Liver (tissue), 8 donors: ENCODE measurements at regions not wholly inside any gene's neighbourhood (a gene's known extent, or its start where the extent isn't known, plus 50 kb on each side); places are given as distances from the start of the nearest gene placed in this dataset.

Experiments
- DNase-seq: peaks from one replicate; pipeline ENCODE4 v3.0.0-alpha.2; 2017; ENCODE audit warnings: low spot score
- H3K27ac ChIP-seq, 2 donors: one replicate each; pipeline ENCODE4 v1.7.0; 2013; ENCODE audit warnings: inconsistent platforms in 2 of 2, low read length in 2 of 2, control low read depth in 1 of 2, low read depth in 1 of 2, mild to moderate bottlenecking in 1 of 2
- H3K27me3 ChIP-seq, 4 donors: one replicate each; pipeline versions ENCODE4 v1.6.1 to v1.7.0; 2013; ENCODE audit warnings: low read length in 3 of 4, inconsistent platforms in 1 of 4, mild to moderate bottlenecking in 1 of 4, moderate library complexity in 1 of 4; ENCODE audit not compliant: control insufficient read depth in 4 of 4, insufficient read depth in 4 of 4
- H3K36me3 ChIP-seq, 4 donors: one replicate each; pipeline versions ENCODE4 v1.6.1 to v1.7.0; 2013; ENCODE audit warnings: low read length in 3 of 4, mild to moderate bottlenecking in 3 of 4, low read depth in 1 of 4, moderate library complexity in 1 of 4; ENCODE audit not compliant: control insufficient read depth in 4 of 4, insufficient read depth in 3 of 4
- H3K4me1 ChIP-seq, 4 donors: one replicate each; pipeline versions ENCODE4 v1.6.1 to v1.7.0; 2013; ENCODE audit warnings: low read length in 3 of 4, mild to moderate bottlenecking in 3 of 4, moderate library complexity in 1 of 4; ENCODE audit not compliant: control insufficient read depth in 4 of 4, insufficient read depth in 4 of 4
- H3K4me3 ChIP-seq, 3 donors: one replicate each; pipeline versions ENCODE4 v1.6.1 to v1.7.0; 2013; ENCODE audit warnings: low read length in 3 of 3, control low read depth in 1 of 3, low read depth in 1 of 3, mild to moderate bottlenecking in 1 of 3
- H3K9ac ChIP-seq, 2 donors: one replicate each; pipeline ENCODE4 v1.7.0; 2013; ENCODE audit warnings: low read length in 2 of 2, mild to moderate bottlenecking in 2 of 2, moderate library complexity in 2 of 2, control low read depth in 1 of 2, low read depth in 1 of 2
- H3K9me3 ChIP-seq, 4 donors: one replicate each; pipeline versions ENCODE4 v1.6.1 to v1.7.0; 2013; ENCODE audit warnings: low read length in 3 of 4; ENCODE audit not compliant: control insufficient read depth in 4 of 4
- EGR1 ChIP-seq, 2 donors: IDR thresholded peaks; 2 replicates each; pipeline ENCODE4 v1.6.1; 2016 to 2018; ENCODE audit warnings: antibody characterized with exemption in 2 of 2, low read depth in 2 of 2
- FOXA1 ChIP-seq: IDR thresholded peaks from 2 replicates; pipeline ENCODE4 v1.6.1; 2016; ENCODE audit warnings: antibody characterized with exemption
- FOXA2 ChIP-seq: IDR thresholded peaks from 2 replicates; pipeline ENCODE4 v1.6.1; 2016; ENCODE audit warnings: antibody characterized with exemption
- GABPA ChIP-seq, 2 donors: IDR thresholded peaks in 1 of 2; conservative IDR thresholded peaks in 1 of 2; 2 replicates each; pipeline ENCODE4 v1.6.1; 2016; ENCODE audit warnings: antibody characterized with exemption in 2 of 2, mild to moderate bottlenecking in 1 of 2, moderate library complexity in 1 of 2
- HNF4A ChIP-seq, 2 donors: conservative IDR thresholded peaks; 2 replicates each; pipeline ENCODE4 v1.6.1; 2016; ENCODE audit warnings: antibody characterized with exemption in 2 of 2, mild to moderate bottlenecking in 2 of 2
- HNF4G ChIP-seq: IDR thresholded peaks from 2 replicates; pipeline ENCODE4 v1.6.1; 2016; ENCODE audit warnings: antibody characterized with exemption
- JUND ChIP-seq, 2 donors: IDR thresholded peaks; 2 replicates each; pipeline ENCODE4 v1.6.1; 2016; ENCODE audit warnings: antibody characterized with exemption in 2 of 2
- MAX ChIP-seq: IDR thresholded peaks from 2 replicates; pipeline ENCODE4 v1.6.1; 2016; ENCODE audit warnings: antibody characterized with exemption
- NR2F2 ChIP-seq: IDR thresholded peaks from 2 replicates; pipeline ENCODE4 v1.6.1; 2016; ENCODE audit warnings: antibody characterized with exemption
- RAD21 ChIP-seq, 2 donors: IDR thresholded peaks; 2 replicates each; pipeline ENCODE4 v1.6.1; 2016; ENCODE audit warnings: antibody characterized with exemption in 2 of 2, mild to moderate bottlenecking in 2 of 2
- RXRA ChIP-seq, 2 donors: IDR thresholded peaks; 2 replicates each; pipeline ENCODE4 v1.6.1; 2017 to 2018; ENCODE audit warnings: antibody characterized with exemption in 2 of 2, mild to moderate bottlenecking in 1 of 2
- SP1 ChIP-seq: IDR thresholded peaks from 2 replicates; pipeline ENCODE4 v1.6.1; 2018; ENCODE audit warnings: antibody characterized with exemption, mild to moderate bottlenecking
- TAF1 ChIP-seq: conservative IDR thresholded peaks from 2 replicates; pipeline ENCODE4 v1.6.1; 2016; ENCODE audit warnings: antibody characterized with exemption, mild to moderate bottlenecking
- YY1 ChIP-seq: IDR thresholded peaks from 2 replicates; pipeline ENCODE4 v1.6.1; 2016; ENCODE audit warnings: antibody characterized with exemption, mild to moderate bottlenecking
- WGBS: extraction: QIAGEN DNeasy Blood & Tissue Kit; methylation state at CpG from one replicate; pipeline ENCODE4 v1.1.7; 2013; 5-methylcytosine and 5-hydroxymethylcytosine counted together
- TF ChIP-seq, protein P1 (sequence below): IDR thresholded peaks from 2 replicates; pipeline ENCODE4 v1.6.1; 2016; ENCODE audit warnings: antibody characterized with exemption
- TF ChIP-seq, protein P2 (sequence below): fragments of 150-350 bp; IDR thresholded peaks from 2 replicates; pipeline ENCODE4 v1.5.1; 2017; ENCODE audit warnings: improper control_type of control experiment, low read depth, low read length; ENCODE audit not compliant: missing input control
- TF ChIP-seq, protein P3 (sequence below): IDR thresholded peaks from 2 replicates; pipeline ENCODE4 v1.6.1; 2016; ENCODE audit warnings: antibody characterized with exemption
- TF ChIP-seq, protein P4 (sequence below): IDR thresholded peaks from 2 replicates; pipeline ENCODE4 v1.6.1; 2016; ENCODE audit warnings: antibody characterized with exemption, mild to moderate bottlenecking
- donor health status: healthy.
- donor health status: healthy.
- donor health status: healthy.
- donor health status: healthy.
- donor health status: healthy.

DNA sequence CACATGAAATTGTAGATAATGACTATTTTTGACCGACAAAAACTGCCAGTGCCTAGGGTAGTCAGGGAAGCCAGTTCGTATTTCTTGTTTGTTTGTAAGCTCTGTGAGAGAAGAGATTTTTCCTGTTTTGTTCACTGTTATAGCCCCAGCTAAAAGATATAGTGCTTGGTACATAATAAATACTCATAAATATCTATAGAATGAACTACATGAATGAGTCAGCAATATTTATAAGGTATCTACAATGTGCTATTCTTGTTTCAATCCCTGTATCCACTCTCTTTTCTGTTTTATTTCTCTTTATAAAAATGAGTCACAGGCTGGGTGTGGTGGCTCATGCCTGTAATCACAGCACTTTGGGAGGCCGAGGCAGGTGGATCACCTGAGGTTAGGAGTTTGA lies 275.6 kb upstream of the FANCL start (continued):
- TF ChIP-seq, protein P1, sequence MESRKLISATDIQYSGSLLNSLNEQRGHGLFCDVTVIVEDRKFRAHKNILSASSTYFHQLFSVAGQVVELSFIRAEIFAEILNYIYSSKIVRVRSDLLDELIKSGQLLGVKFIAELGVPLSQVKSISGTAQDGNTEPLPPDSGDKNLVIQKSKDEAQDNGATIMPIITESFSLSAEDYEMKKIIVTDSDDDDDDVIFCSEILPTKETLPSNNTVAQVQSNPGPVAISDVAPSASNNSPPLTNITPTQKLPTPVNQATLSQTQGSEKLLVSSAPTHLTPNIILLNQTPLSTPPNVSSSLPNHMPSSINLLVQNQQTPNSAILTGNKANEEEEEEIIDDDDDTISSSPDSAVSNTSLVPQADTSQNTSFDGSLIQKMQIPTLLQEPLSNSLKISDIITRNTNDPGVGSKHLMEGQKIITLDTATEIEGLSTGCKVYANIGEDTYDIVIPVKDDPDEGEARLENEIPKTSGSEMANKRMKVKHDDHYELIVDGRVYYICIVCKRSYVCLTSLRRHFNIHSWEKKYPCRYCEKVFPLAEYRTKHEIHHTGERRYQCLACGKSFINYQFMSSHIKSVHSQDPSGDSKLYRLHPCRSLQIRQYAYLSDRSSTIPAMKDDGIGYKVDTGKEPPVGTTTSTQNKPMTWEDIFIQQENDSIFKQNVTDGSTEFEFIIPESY = no peak
- TF ChIP-seq YY1 (no peak), FOXA2 (no peak), EGR1 (IDR thresholded peaks at IDR 0.05; ENCODE audit: low read depth in 2 of 2) (no peak), HNF4A (conservative IDR thresholded peaks at IDR 0.05) (no peak)

- TF ChIP-seq RXRA (IDR thresholded peaks at IDR 0.05) = no peak
- DNase-seq = no peak
Measured at GRCh38 chr2:58515827-58516573, 274.9 kb upstream of the FANCL start.

GRCh38 chr2:58514252-58514651 lies 273.1 kb upstream of the FANCL start:
- Histone ChIP-seq H3K9me3 (no peaks in the 10 kb centered on the region), H3K27ac (no peak overlapping the region), H3K4me1 (no peaks in the 10 kb centered on the region), H3K36me3 (no peaks in the 10 kb centered on the region), H3K9ac (no peak overlapping the region), H3K4me3 (no peak overlapping the region), H3K27me3 (no peaks in the 10 kb centered on the region)
- TF ChIP-seq RAD21 (IDR thresholded peaks at IDR 0.05) (no peak), YY1 (no peak), EGR1 (IDR thresholded peaks at IDR 0.05; ENCODE audit: low read depth in 2 of 2) (no peak), RXRA (IDR thresholded peaks at IDR 0.05) (no peak), TAF1 (no peak), JUND (IDR thresholded peaks at IDR 0.05) (no peak), HNF4A (conservative IDR thresholded peaks at IDR 0.05) (no peak), GABPA (IDR thresholded peaks at IDR 0.05 in 1 of 2, conservative IDR thresholded peaks at IDR 0.05 in 1 of 2) (no peak), MAX (no peak), FOXA1 (no peak), HNF4G (no peak), FOXA2 (no peak), NR2F2 (no peak), SP1 (no peak)
- TF ChIP-seq, protein P2, sequence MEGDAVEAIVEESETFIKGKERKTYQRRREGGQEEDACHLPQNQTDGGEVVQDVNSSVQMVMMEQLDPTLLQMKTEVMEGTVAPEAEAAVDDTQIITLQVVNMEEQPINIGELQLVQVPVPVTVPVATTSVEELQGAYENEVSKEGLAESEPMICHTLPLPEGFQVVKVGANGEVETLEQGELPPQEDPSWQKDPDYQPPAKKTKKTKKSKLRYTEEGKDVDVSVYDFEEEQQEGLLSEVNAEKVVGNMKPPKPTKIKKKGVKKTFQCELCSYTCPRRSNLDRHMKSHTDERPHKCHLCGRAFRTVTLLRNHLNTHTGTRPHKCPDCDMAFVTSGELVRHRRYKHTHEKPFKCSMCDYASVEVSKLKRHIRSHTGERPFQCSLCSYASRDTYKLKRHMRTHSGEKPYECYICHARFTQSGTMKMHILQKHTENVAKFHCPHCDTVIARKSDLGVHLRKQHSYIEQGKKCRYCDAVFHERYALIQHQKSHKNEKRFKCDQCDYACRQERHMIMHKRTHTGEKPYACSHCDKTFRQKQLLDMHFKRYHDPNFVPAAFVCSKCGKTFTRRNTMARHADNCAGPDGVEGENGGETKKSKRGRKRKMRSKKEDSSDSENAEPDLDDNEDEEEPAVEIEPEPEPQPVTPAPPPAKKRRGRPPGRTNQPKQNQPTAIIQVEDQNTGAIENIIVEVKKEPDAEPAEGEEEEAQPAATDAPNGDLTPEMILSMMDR = no peak
- TF ChIP-seq, protein P1 = no peak
- TF ChIP-seq, protein P3, sequence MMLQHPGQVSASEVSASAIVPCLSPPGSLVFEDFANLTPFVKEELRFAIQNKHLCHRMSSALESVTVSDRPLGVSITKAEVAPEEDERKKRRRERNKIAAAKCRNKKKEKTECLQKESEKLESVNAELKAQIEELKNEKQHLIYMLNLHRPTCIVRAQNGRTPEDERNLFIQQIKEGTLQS = no peak
- TF ChIP-seq, protein P4, sequence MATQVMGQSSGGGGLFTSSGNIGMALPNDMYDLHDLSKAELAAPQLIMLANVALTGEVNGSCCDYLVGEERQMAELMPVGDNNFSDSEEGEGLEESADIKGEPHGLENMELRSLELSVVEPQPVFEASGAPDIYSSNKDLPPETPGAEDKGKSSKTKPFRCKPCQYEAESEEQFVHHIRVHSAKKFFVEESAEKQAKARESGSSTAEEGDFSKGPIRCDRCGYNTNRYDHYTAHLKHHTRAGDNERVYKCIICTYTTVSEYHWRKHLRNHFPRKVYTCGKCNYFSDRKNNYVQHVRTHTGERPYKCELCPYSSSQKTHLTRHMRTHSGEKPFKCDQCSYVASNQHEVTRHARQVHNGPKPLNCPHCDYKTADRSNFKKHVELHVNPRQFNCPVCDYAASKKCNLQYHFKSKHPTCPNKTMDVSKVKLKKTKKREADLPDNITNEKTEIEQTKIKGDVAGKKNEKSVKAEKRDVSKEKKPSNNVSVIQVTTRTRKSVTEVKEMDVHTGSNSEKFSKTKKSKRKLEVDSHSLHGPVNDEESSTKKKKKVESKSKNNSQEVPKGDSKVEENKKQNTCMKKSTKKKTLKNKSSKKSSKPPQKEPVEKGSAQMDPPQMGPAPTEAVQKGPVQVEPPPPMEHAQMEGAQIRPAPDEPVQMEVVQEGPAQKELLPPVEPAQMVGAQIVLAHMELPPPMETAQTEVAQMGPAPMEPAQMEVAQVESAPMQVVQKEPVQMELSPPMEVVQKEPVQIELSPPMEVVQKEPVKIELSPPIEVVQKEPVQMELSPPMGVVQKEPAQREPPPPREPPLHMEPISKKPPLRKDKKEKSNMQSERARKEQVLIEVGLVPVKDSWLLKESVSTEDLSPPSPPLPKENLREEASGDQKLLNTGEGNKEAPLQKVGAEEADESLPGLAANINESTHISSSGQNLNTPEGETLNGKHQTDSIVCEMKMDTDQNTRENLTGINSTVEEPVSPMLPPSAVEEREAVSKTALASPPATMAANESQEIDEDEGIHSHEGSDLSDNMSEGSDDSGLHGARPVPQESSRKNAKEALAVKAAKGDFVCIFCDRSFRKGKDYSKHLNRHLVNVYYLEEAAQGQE = no peak
- no peak for DNase-seq

More at GRCh38 chr2:58515827-58516573, 274.9 kb upstream of the FANCL start:
- Histone ChIP-seq H3K27me3 (no peaks in the 10 kb centered on the region), H3K27ac (no peak overlapping the region), H3K9ac (no peak overlapping the region), H3K9me3 (no peaks in the 10 kb centered on the region), H3K4me1 (no peaks in the 10 kb centered on the region), H3K4me3 (no peak overlapping the region), H3K36me3 (no peaks in the 10 kb centered on the region)
- 88% methylated on average over 2 of the region's 2 CpGs for WGBS
